ENCODE measurements at regions not wholly inside any gene's neighbourhood (a gene's known extent, or its start where the extent isn't known, plus 50 kb on each side); places are given as distances from the start of the nearest gene placed in this dataset.

- DNase-seq: no peak
These were observed 133.0 kb upstream of the FRY start for GRCh38 chr13:31898378-31899071.

- DNase-seq: no peak
These were observed 129.6 kb upstream of the FRY start for GRCh38 chr13:31901985-31902384.

GRCh38 chr13:31903111-31903815, 128.3 kb upstream of the FRY start:
- DNase-seq: no peak

- no peak for DNase-seq
These were observed 126.4 kb upstream of the FRY start for GRCh38 chr13:31904941-31905824.

- no peak for DNase-seq
These were observed 125.6 kb upstream of the FRY start for GRCh38 chr13:31905961-31906360.

- no peak for DNase-seq
These were observed 122.7 kb upstream of the FRY start for GRCh38 chr13:31908696-31909411.

GRCh38 chr13:31909864-31910551, 121.6 kb upstream of the FRY start:
- peak in 5 of 6 experiments; percentile 9 to 63 (median 15) for DNase-seq

- DNase-seq: no peak
These were observed 120.9 kb upstream of the FRY start for GRCh38 chr13:31910633-31911032.

GRCh38 chr13:31912647-31913401, 118.8 kb upstream of the FRY start:
- no peak for DNase-seq

- DNase-seq: no peak
These were observed 118.1 kb upstream of the FRY start for GRCh38 chr13:31913459-31913858.

GRCh38 chr13:31914843-31915242, 116.7 kb upstream of the FRY start:
- no peak for DNase-seq

- DNase-seq: no peak
These were observed 112.9 kb upstream of the FRY start for GRCh38 chr13:31918707-31919106.

- DNase-seq: no peak
These were observed 112.3 kb upstream of the FRY start for GRCh38 chr13:31919241-31919640.

GRCh38 chr13:31919971-31920726, 111.4 kb upstream of the FRY start:
- DNase-seq: no peak

- no peak for DNase-seq
These were observed 110.9 kb upstream of the FRY start for GRCh38 chr13:31920727-31921100.

GRCh38 chr13:31922724-31923123, 108.8 kb upstream of the FRY start:
- no peak for DNase-seq

- no peak for DNase-seq
These were observed 108.3 kb upstream of the FRY start for GRCh38 chr13:31923134-31923763.

- DNase-seq: no peak
These were observed 106.5 kb upstream of the FRY start for GRCh38 chr13:31925079-31925478.

GRCh38 chr13:31927219-31927653, 104.3 kb upstream of the FRY start:
- no peak for DNase-seq

Measured in stimulated activated naive CD4-positive, alpha-beta T cell (primary cell).